Ascending aorta (tissue), 2 donors: ENCODE measurements at regions not wholly inside any gene's neighbourhood (a gene's known extent, or its start where the extent isn't known, plus 50 kb on each side); places are given as distances from the start of the nearest gene placed in this dataset.

Experiments used
- DNase-seq, 2 donors: peaks; one replicate each; pipeline ENCODE4 v3.0.0-alpha.2; 2019; ENCODE audit warnings: low spot score in 2 of 2
- H3K27ac ChIP-seq, 2 donors: fragments of 200-600 bp; sonication (generic); one replicate each; pipeline ENCODE4 v1.5.1; 2016 to 2017; ENCODE audit warnings: mild to moderate bottlenecking in 1 of 2
- H3K27me3 ChIP-seq: fragments of 200-600 bp; sonication (generic); one replicate; pipeline ENCODE4 v1.5.1; 2017
- H3K36me3 ChIP-seq, 2 donors: fragments of 200-600 bp; sonication (generic); one replicate each; pipeline ENCODE4 v1.5.1; 2016
- H3K4me1 ChIP-seq, 2 donors: fragments of 200-600 bp; sonication (generic); one replicate each; pipeline ENCODE4 v1.5.1; 2016 to 2017; ENCODE audit warnings: mild to moderate bottlenecking in 1 of 2
- H3K4me3 ChIP-seq, 2 donors: fragments of 200-600 bp; sonication (generic); one replicate each; pipeline ENCODE4 v1.5.1; 2016 to 2017; ENCODE audit warnings: mild to moderate bottlenecking in 1 of 2
- H3K9me3 ChIP-seq, 2 donors: fragments of 200-600 bp; sonication (generic); one replicate each; pipeline ENCODE4 v1.5.1; 2016
- CTCF ChIP-seq, 3 experiments: fragments of 200-600 bp in 2 of 3; fragments of 450-650 bp in 1 of 3; sonication (generic) in 2 of 3; IDR thresholded peaks; one replicate each; pipeline ENCODE4 v1.5.1; 2016 to 2019; ENCODE audit warnings: antibody characterized with exemption in 3 of 3, mild to moderate bottlenecking in 1 of 3, moderate library complexity in 1 of 3
- intact Hi-C: fragments of 100-400 bp; cut with DNase I; formaldehyde crosslinking; loops from one replicate; pipeline ENCODE4 v1.15.1; 2023

GRCh38 chr5:74990194-74990593, 62.2 kb downstream of the GCNT4 start:
- TF ChIP-seq CTCF (IDR thresholded peaks at IDR 0.05): no peak
- no peaks in the 10 kb centered on the region for H3K4me1 ChIP-seq
- H3K4me3 ChIP-seq: no peak overlapping the region
- no peak for DNase-seq
- no peaks in the 10 kb centered on the region for H3K27me3 ChIP-seq
- no peak overlapping the region for H3K27ac ChIP-seq
- H3K36me3 ChIP-seq: no peaks in the 10 kb centered on the region
- intact Hi-C loops: loop anchor here (10.0 kb wide), 1 partner anchor 95 kb away; no protein-coding TSS in a partner anchor
- H3K9me3 ChIP-seq: peaks cover 0 to 9% of the 10 kb centered on the region in 2 donors

GRCh38 chr5:74988273-74988983, 63.9 kb downstream of the GCNT4 start:
- no peak for DNase-seq
- H3K4me3 ChIP-seq: no peak overlapping the region
- TF ChIP-seq CTCF (IDR thresholded peaks at IDR 0.05): no peak
- no peak overlapping the region for H3K27ac ChIP-seq
- H3K9me3 ChIP-seq: peaks cover 0 to 9% of the 10 kb centered on the region in 2 donors
- intact Hi-C loops: no loop called here
- no peaks in the 10 kb centered on the region for H3K36me3 ChIP-seq
- H3K4me1 ChIP-seq: no peaks in the 10 kb centered on the region
- H3K27me3 ChIP-seq: no peaks in the 10 kb centered on the region

GRCh38 chr5:74978345-74978744, 74.0 kb downstream of the GCNT4 start:
- TF ChIP-seq CTCF (IDR thresholded peaks at IDR 0.05): no peak
- no peak overlapping the region for H3K4me3 ChIP-seq
- no peaks in the 10 kb centered on the region for H3K4me1 ChIP-seq
- no peak overlapping the region for H3K27ac ChIP-seq
- intact Hi-C loops: no loop called here
- H3K27me3 ChIP-seq: no peaks in the 10 kb centered on the region
- no peak for DNase-seq
- H3K36me3 ChIP-seq: no peaks in the 10 kb centered on the region
- H3K9me3 ChIP-seq: no peaks in the 10 kb centered on the region

- H3K27me3 ChIP-seq: no peaks in the 10 kb centered on the region
- H3K27ac ChIP-seq: no peak overlapping the region
- TF ChIP-seq CTCF (IDR thresholded peaks at IDR 0.05): no peak
- no peaks in the 10 kb centered on the region for H3K9me3 ChIP-seq
- no peak for DNase-seq
- no peaks in the 10 kb centered on the region for H3K36me3 ChIP-seq
- intact Hi-C loops: no loop called here
- H3K4me1 ChIP-seq: no peaks in the 10 kb centered on the region
- H3K4me3 ChIP-seq: no peak overlapping the region
Observed at GRCh38 chr5:74977471-74977870, 74.9 kb downstream of the GCNT4 start.

- no peak for TF ChIP-seq CTCF (IDR thresholded peaks at IDR 0.05)
- H3K36me3 ChIP-seq: no peaks in the 10 kb centered on the region
- no peak overlapping the region for H3K27ac ChIP-seq
- H3K27me3 ChIP-seq: no peaks in the 10 kb centered on the region
- no peak for DNase-seq
- no peak overlapping the region for H3K4me3 ChIP-seq
- intact Hi-C loops: no loop called here
- no peaks in the 10 kb centered on the region for H3K9me3 ChIP-seq
- H3K4me1 ChIP-seq: no peaks in the 10 kb centered on the region
Observed at GRCh38 chr5:74976651-74977050, 75.7 kb downstream of the GCNT4 start.

- intact Hi-C loops: no loop called here
- no peak for TF ChIP-seq CTCF (IDR thresholded peaks at IDR 0.05)
Observed at GRCh38 chr5:74975582-74975981, 76.8 kb downstream of the GCNT4 start.

More at GRCh38 chr5:74975582-74975981, 76.8 kb downstream of the GCNT4 start:
- Histone ChIP-seq H3K36me3 (no peaks in the 10 kb centered on the region), H3K4me3 (no peak overlapping the region), H3K27ac (no peak overlapping the region), H3K27me3 (no peaks in the 10 kb centered on the region), H3K4me1 (no peaks in the 10 kb centered on the region), H3K9me3 (no peaks in the 10 kb centered on the region)
- DNase-seq: no peak
